HL-60 (cell line): ENCODE measurements at regions not wholly inside any gene's neighbourhood (a gene's known extent, or its start where the extent isn't known, plus 50 kb on each side); places are given as distances from the start of the nearest gene placed in this dataset.

ENCODE experiments used
- GABPA ChIP-seq: IDR thresholded peaks from 2 replicates; pipeline ENCODE4 v1.6.1; 2012; ENCODE audit warnings: low read depth
- POLR2AphosphoS5 ChIP-seq: IDR thresholded peaks from 2 replicates; pipeline ENCODE4 v1.6.1; 2012; ENCODE audit warnings: low read depth
- TF ChIP-seq, protein P1 (sequence below): IDR thresholded peaks from one replicate; pipeline ENCODE4 v1.5.1; 2011; ENCODE audit warnings: low read length, control low read depth, inconsistent platforms; ENCODE audit not compliant: insufficient read depth
- TF ChIP-seq, protein P2 (sequence below): IDR thresholded peaks from 2 replicates; pipeline ENCODE4 v1.6.1; 2012; ENCODE audit warnings: low read depth; ENCODE audit not compliant: insufficient replicate concordance

DNA sequence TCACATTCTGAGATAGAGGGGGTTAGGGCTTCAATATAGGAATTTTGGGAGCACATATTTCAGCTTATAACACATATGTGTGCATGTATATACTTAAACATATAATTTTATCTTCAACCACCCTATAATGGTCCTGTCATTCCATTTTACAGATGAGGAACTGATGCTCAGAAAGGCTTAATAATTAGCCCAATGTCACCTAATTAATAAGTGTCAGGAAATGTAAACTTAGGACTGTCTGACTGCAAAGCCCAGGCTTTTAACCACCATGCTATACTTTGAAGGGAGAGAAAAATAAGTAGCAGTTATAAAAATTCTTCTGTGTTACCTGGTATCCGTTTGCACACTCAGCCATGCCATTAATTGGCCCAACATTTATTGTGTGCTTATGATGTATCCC lies 172.6 kb downstream of the SKIDA1 start:
- TF ChIP-seq, protein P1, sequence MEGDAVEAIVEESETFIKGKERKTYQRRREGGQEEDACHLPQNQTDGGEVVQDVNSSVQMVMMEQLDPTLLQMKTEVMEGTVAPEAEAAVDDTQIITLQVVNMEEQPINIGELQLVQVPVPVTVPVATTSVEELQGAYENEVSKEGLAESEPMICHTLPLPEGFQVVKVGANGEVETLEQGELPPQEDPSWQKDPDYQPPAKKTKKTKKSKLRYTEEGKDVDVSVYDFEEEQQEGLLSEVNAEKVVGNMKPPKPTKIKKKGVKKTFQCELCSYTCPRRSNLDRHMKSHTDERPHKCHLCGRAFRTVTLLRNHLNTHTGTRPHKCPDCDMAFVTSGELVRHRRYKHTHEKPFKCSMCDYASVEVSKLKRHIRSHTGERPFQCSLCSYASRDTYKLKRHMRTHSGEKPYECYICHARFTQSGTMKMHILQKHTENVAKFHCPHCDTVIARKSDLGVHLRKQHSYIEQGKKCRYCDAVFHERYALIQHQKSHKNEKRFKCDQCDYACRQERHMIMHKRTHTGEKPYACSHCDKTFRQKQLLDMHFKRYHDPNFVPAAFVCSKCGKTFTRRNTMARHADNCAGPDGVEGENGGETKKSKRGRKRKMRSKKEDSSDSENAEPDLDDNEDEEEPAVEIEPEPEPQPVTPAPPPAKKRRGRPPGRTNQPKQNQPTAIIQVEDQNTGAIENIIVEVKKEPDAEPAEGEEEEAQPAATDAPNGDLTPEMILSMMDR: no peak
- TF ChIP-seq POLR2AphosphoS5 (no peak), GABPA (no peak)
- TF ChIP-seq, protein P2, sequence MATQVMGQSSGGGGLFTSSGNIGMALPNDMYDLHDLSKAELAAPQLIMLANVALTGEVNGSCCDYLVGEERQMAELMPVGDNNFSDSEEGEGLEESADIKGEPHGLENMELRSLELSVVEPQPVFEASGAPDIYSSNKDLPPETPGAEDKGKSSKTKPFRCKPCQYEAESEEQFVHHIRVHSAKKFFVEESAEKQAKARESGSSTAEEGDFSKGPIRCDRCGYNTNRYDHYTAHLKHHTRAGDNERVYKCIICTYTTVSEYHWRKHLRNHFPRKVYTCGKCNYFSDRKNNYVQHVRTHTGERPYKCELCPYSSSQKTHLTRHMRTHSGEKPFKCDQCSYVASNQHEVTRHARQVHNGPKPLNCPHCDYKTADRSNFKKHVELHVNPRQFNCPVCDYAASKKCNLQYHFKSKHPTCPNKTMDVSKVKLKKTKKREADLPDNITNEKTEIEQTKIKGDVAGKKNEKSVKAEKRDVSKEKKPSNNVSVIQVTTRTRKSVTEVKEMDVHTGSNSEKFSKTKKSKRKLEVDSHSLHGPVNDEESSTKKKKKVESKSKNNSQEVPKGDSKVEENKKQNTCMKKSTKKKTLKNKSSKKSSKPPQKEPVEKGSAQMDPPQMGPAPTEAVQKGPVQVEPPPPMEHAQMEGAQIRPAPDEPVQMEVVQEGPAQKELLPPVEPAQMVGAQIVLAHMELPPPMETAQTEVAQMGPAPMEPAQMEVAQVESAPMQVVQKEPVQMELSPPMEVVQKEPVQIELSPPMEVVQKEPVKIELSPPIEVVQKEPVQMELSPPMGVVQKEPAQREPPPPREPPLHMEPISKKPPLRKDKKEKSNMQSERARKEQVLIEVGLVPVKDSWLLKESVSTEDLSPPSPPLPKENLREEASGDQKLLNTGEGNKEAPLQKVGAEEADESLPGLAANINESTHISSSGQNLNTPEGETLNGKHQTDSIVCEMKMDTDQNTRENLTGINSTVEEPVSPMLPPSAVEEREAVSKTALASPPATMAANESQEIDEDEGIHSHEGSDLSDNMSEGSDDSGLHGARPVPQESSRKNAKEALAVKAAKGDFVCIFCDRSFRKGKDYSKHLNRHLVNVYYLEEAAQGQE: no peak
